ENCODE measurements at regions not wholly inside any gene's neighbourhood (a gene's known extent, or its start where the extent isn't known, plus 50 kb on each side); places are given as distances from the start of the nearest gene placed in this dataset.

- DNase-seq (ENCODE audit: low read depth) = no peak
- no peak for TF ChIP-seq CTCF (IDR thresholded peaks at IDR 0.05; ENCODE audit: insufficient read depth, low read depth, low read length, missing control alignments)
- no peak overlapping the region for H3K4me3 ChIP-seq (ENCODE audit: low read depth, low read length)
These were observed 394.1 kb upstream of the MKI67 start for GRCh38 chr10:128520211-128520815.

- H3K4me3 ChIP-seq (ENCODE audit: low read depth, low read length) = no peak overlapping the region
- no peak for DNase-seq (ENCODE audit: low read depth)
- no peak for TF ChIP-seq CTCF (IDR thresholded peaks at IDR 0.05; ENCODE audit: insufficient read depth, low read depth, low read length, missing control alignments)
These were observed 396.5 kb upstream of the MKI67 start for GRCh38 chr10:128522551-128523308.

- no peak for TF ChIP-seq CTCF (IDR thresholded peaks at IDR 0.05; ENCODE audit: insufficient read depth, low read depth, low read length, missing control alignments)
- no peak for DNase-seq (ENCODE audit: low read depth)
- no peak overlapping the region for H3K4me3 ChIP-seq (ENCODE audit: low read depth, low read length)
These were observed 399.2 kb upstream of the MKI67 start for GRCh38 chr10:128525444-128525843.

- TF ChIP-seq CTCF (IDR thresholded peaks at IDR 0.05; ENCODE audit: insufficient read depth, low read depth, low read length, missing control alignments) = no peak
- no peak for DNase-seq (ENCODE audit: low read depth)
- no peak overlapping the region for H3K4me3 ChIP-seq (ENCODE audit: low read depth, low read length)
These were observed 399.7 kb upstream of the MKI67 start for GRCh38 chr10:128525936-128526335.

GRCh38 chr10:128526791-128527375 lies 400.7 kb upstream of the MKI67 start:
- no peak for TF ChIP-seq CTCF (IDR thresholded peaks at IDR 0.05; ENCODE audit: insufficient read depth, low read depth, low read length, missing control alignments)
- DNase-seq (ENCODE audit: low read depth) = no peak
- no peak overlapping the region for H3K4me3 ChIP-seq (ENCODE audit: low read depth, low read length)

GRCh38 chr10:128527711-128528110 lies 401.5 kb upstream of the MKI67 start:
- no peak for TF ChIP-seq CTCF (IDR thresholded peaks at IDR 0.05; ENCODE audit: insufficient read depth, low read depth, low read length, missing control alignments)
- no peak for DNase-seq (ENCODE audit: low read depth)
- H3K4me3 ChIP-seq (ENCODE audit: low read depth, low read length) = no peak overlapping the region

Data from GM12865 (cell line).